Muscle layer of duodenum (tissue), 2 donors: ENCODE measurements at regions not wholly inside any gene's neighbourhood (a gene's known extent, or its start where the extent isn't known, plus 50 kb on each side); places are given as distances from the start of the nearest gene placed in this dataset.

Experiments used
- H3K27ac ChIP-seq: one replicate; pipeline ENCODE4 v1.7.0; 2013; ENCODE audit warnings: mild to moderate bottlenecking, low read length
- H3K27me3 ChIP-seq: one replicate; pipeline ENCODE4 v1.7.0; 2013; ENCODE audit warnings: low read depth, mild to moderate bottlenecking, control low read depth, low read length
- H3K36me3 ChIP-seq, 2 donors: one replicate each; pipeline ENCODE4 v1.7.0; 2013; ENCODE audit warnings: low read length in 2 of 2, control low read depth in 1 of 2, mild to moderate bottlenecking in 1 of 2; ENCODE audit not compliant: insufficient read depth in 2 of 2, control insufficient read depth in 1 of 2
- H3K4me1 ChIP-seq, 2 donors: one replicate each; pipeline ENCODE4 v1.7.0; 2013; ENCODE audit warnings: low read length in 2 of 2, mild to moderate bottlenecking in 2 of 2, control low read depth in 1 of 2, moderate library complexity in 1 of 2; ENCODE audit not compliant: insufficient read depth in 2 of 2, control insufficient read depth in 1 of 2
- H3K4me3 ChIP-seq, 2 donors: one replicate each; pipeline ENCODE4 v1.7.0; 2013; ENCODE audit warnings: low read length in 2 of 2, low read depth in 1 of 2, mild to moderate bottlenecking in 1 of 2
- H3K9me3 ChIP-seq, 2 donors: one replicate each; pipeline ENCODE4 v1.7.0; 2013; ENCODE audit warnings: low read length in 2 of 2, control low read depth in 1 of 2, mild to moderate bottlenecking in 1 of 2; ENCODE audit not compliant: control insufficient read depth in 1 of 2
- donor health status: healthy.

DNA sequence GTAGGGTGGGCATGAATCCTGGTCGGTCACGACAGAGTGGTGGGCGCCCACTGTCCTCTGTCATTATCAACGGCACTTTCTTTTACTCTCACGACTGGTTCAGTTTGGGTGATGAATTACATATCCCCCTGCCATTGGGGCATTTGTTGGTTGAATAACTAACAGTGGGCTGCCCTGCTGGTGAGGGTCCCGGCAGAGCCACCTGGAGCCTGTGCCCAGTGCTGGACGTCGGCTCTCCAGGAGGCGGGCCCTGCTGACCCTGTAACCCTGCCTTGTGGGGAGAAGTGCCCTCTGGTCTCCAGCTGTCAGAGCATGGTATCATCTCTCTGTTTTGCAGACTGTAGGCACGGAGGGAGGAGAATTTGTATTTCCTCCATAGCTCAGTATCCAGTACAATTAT, 199.1 kb downstream of the GLRX3 start:
- no peak overlapping the region for H3K27ac ChIP-seq
- H3K9me3 ChIP-seq: peaks cover 0 to 4% of the 10 kb centered on the region in 2 donors
- H3K36me3 ChIP-seq: no peaks in the 10 kb centered on the region
- no peak overlapping the region for H3K4me3 ChIP-seq
- H3K27me3 ChIP-seq: no peaks in the 10 kb centered on the region
- no peaks in the 10 kb centered on the region for H3K4me1 ChIP-seq

- H3K4me3 ChIP-seq: no peak overlapping the region
- H3K27ac ChIP-seq: no peak overlapping the region
- H3K27me3 ChIP-seq: no peaks in the 10 kb centered on the region
- H3K36me3 ChIP-seq: no peaks in the 10 kb centered on the region
- H3K4me1 ChIP-seq: no peaks in the 10 kb centered on the region
- peaks cover 0 to 4% of the 10 kb centered on the region in 2 donors for H3K9me3 ChIP-seq
Measured at GRCh38 chr10:130336617-130337304, 200.6 kb downstream of the GLRX3 start.

DNA sequence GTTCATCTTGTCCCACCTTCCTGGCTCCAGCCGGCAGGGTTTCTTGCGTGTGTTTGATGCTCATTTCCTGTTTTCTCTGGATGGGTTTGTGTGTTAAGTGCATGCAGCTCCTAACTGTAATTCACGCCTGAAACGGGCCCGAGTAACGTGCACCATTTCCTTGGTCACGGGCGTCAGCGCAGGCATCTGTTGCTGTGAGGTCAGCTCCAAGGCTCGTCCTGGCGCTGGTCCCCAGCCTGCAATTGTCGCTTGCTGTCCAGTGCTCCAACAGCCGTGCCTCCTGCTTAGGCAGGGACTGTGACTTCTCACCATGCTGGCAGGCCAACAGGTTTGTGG, 201.1 kb downstream of the GLRX3 start:
- H3K27ac ChIP-seq: no peak overlapping the region
- H3K36me3 ChIP-seq: no peaks in the 10 kb centered on the region
- H3K4me1 ChIP-seq: no peaks in the 10 kb centered on the region
- H3K27me3 ChIP-seq: no peaks in the 10 kb centered on the region
- H3K9me3 ChIP-seq: no peaks in the 10 kb centered on the region
- no peak overlapping the region for H3K4me3 ChIP-seq

- Histone ChIP-seq H3K9me3 (no peaks in the 10 kb centered on the region), H3K4me1 (no peaks in the 10 kb centered on the region), H3K27me3 (no peaks in the 10 kb centered on the region), H3K36me3 (no peaks in the 10 kb centered on the region), H3K27ac (no peak overlapping the region), H3K4me3 (no peak overlapping the region)
Measured at GRCh38 chr10:130337696-130338635, 201.8 kb downstream of the GLRX3 start.

- H3K4me3 ChIP-seq: no peak overlapping the region
- H3K27me3 ChIP-seq: no peaks in the 10 kb centered on the region
- H3K4me1 ChIP-seq: no peaks in the 10 kb centered on the region
- no peaks in the 10 kb centered on the region for H3K36me3 ChIP-seq
- H3K27ac ChIP-seq: no peak overlapping the region
- H3K9me3 ChIP-seq: no peaks in the 10 kb centered on the region
Measured at GRCh38 chr10:130338636-130339024, 202.4 kb downstream of the GLRX3 start.

- Histone ChIP-seq H3K27ac (no peak overlapping the region), H3K27me3 (no peaks in the 10 kb centered on the region), H3K4me1 (no peaks in the 10 kb centered on the region), H3K36me3 (no peaks in the 10 kb centered on the region), H3K4me3 (no peak overlapping the region), H3K9me3 (peaks cover 0 to 3% of the 10 kb centered on the region in 2 donors)
Measured at GRCh38 chr10:130339091-130339490, 202.9 kb downstream of the GLRX3 start.

DNA sequence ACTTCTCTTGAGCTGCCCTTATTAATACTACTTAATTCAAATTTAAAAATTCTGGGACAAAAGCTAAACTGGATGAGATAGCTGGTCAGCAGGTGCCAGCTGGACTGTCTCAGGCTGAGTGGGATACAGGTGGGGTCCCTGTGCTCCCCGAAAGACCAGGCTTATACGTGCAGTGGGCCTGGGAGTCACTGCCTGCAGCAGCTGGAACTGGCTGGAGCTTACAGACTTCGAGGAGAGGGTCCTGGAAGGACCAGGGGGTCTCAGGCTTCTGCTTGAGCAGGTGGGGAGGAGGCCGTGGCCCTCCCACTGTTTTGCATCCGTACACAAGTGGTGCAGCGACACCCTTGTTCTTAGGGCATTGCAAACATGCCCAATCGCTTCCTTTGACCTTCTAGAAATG, 203.7 kb downstream of the GLRX3 start:
- no peak overlapping the region for H3K27ac ChIP-seq
- H3K36me3 ChIP-seq: no peaks in the 10 kb centered on the region
- no peak overlapping the region for H3K4me3 ChIP-seq
- H3K9me3 ChIP-seq: peaks cover 0 to 5% of the 10 kb centered on the region in 2 donors
- H3K4me1 ChIP-seq: no peaks in the 10 kb centered on the region
- no peaks in the 10 kb centered on the region for H3K27me3 ChIP-seq

DNA sequence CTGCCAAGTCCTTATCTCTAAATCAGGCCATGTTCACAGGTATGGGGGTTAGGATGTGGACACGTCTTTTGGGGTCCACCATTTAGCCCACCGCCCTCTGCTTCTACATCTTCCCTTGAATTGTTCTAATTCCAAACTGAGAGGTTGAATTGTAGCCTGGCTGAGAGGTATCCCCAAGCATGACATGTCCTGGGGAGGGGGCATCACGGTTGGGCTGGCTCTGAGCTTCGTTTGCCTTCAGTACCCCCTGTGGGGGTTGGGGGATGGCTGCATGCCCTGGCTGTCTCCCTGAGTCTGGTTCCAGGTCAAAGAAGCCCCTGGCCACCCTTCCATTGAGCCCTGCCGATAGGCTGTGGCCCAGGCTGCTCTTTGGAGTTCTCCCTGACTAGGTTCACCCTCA, 204.6 kb downstream of the GLRX3 start:
- Histone ChIP-seq H3K27ac (no peak overlapping the region), H3K4me3 (no peak overlapping the region), H3K27me3 (no peaks in the 10 kb centered on the region), H3K9me3 (peaks cover 0 to 5% of the 10 kb centered on the region in 2 donors), H3K36me3 (no peaks in the 10 kb centered on the region), H3K4me1 (no peaks in the 10 kb centered on the region)

DNA sequence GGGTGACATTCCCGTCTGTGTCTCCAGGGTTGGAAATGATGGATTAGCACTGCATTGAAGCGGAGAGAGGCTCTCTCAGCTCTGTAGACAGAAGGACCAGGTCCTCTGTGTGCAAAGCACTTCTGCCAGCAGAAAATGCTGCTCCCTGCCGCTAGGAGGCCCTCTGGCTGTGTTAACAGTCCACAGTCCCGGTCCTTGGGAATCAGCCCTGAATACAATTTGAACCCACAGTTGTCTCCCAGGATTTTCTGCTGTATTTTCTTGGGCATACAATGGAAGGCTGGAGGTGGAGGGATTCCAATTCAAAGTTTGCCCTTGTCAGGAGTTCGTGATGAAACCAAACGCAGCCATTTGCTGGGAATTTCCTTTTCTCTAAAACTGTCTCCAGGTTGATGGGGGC, 205.2 kb downstream of the GLRX3 start:
- Histone ChIP-seq H3K4me1 (no peaks in the 10 kb centered on the region), H3K4me3 (no peak overlapping the region), H3K36me3 (no peaks in the 10 kb centered on the region), H3K27ac (no peak overlapping the region), H3K27me3 (no peaks in the 10 kb centered on the region), H3K9me3 (peaks cover 0 to 5% of the 10 kb centered on the region in 2 donors)

DNA sequence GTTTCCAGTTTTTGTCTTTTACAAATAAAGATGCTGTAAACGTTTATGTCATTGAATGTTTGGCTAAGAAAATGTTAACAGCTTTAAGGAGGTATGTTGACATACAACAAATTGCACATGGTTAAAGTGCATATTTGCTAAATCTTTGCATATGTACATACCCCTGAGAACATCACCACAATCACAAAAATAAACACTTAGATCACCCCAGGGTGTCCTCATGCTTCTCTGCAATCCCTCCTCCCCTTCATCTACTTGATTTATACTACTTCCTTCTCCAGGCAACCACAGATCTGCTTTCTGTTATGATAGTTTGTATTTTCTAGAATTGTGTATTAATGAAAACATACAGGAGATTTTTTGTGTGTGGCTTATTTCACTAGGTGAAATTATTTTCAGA, 209.5 kb downstream of the GLRX3 start:
- Histone ChIP-seq H3K27me3 (no peaks in the 10 kb centered on the region), H3K4me1 (no peaks in the 10 kb centered on the region), H3K36me3 (no peaks in the 10 kb centered on the region), H3K9me3 (peaks cover 0 to 9% of the 10 kb centered on the region in 2 donors), H3K4me3 (no peak overlapping the region), H3K27ac (no peak overlapping the region)

DNA sequence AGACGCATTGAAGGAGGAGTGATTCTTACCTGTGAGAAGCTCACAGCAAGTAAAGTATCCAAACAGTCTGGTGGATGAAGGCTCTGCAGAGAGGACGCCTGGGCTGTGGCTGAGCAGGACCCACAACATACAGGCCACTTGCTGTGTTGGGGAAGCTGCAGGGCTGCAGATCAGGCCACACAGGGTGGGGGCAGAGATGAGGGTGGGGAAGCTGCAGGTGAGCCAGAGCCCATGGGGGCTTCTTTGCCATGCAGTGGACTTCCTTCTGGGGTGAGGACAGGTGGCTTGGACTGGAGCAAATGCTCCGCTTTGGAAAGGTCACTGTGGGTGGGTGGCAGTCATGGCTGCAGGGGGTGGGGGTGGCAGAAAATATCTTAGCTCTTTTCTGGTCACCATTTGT, 214.8 kb downstream of the GLRX3 start:
- no peak overlapping the region for H3K4me3 ChIP-seq
- no peaks in the 10 kb centered on the region for H3K4me1 ChIP-seq
- H3K9me3 ChIP-seq: peaks cover 0 to 4% of the 10 kb centered on the region in 2 donors
- no peaks in the 10 kb centered on the region for H3K36me3 ChIP-seq
- no peak overlapping the region for H3K27ac ChIP-seq
- H3K27me3 ChIP-seq: no peaks in the 10 kb centered on the region
